ENCODE measurements at regions not wholly inside any gene's neighbourhood (a gene's known extent, or its start where the extent isn't known, plus 50 kb on each side); places are given as distances from the start of the nearest gene placed in this dataset.

DNA sequence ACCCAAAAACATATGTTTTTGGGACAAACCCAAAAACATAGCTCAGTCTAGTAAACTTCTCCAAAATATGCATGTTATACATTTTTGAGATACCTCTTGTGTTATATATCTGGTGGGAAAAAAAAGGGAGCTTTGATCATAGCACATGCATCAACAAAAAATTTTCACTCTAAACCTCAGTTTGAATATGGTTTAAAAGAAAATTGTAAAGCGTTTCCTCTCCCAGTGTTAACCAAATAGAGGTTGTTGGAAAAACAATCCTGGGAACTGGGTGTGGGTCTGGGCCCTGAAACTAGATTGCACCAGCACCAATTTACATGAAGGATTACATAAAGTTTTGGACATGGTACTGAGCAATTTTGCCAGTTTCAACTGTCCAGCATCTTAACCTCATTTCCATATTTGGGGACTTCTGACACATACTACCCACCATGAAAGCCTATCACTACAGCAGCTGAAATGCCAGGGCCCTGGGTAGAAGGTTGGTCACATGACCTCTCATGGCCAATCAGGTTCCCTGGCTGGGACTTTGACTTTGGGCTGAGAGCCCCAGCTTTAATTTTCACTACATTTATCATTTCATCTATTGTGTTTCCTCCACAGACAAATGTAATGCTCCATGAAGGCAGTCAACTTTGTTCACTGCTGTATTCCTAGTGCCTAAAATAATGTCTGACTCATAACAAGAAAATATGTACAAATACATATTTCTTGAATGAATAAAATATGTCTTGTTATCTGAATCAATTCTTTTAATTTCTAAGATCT is 150.7 kb downstream of the SETD4 start:
- 67 to 85% methylated on average over 1 of the region's 1 CpG for WGBS, 2 donors
- Histone ChIP-seq H3K4me1 (peaks cover 0 to 9% of the 10 kb centered on the region in 2 donors), H3K36me3 (no peaks in the 10 kb centered on the region), H3K27ac (no peak overlapping the region), H3K4me3 (replicated peaks in 1 of 3) (no peak overlapping the region), H3K27me3 (no peaks in the 10 kb centered on the region), H3K9me3 (no peaks in the 10 kb centered on the region)
- DNase-seq, result no peak
- intact Hi-C loops (cut with DNase I), result no loop called here
- TF ChIP-seq POLR2A (IDR thresholded peaks at IDR 0.05), result no peak
- TF ChIP-seq, protein P1, sequence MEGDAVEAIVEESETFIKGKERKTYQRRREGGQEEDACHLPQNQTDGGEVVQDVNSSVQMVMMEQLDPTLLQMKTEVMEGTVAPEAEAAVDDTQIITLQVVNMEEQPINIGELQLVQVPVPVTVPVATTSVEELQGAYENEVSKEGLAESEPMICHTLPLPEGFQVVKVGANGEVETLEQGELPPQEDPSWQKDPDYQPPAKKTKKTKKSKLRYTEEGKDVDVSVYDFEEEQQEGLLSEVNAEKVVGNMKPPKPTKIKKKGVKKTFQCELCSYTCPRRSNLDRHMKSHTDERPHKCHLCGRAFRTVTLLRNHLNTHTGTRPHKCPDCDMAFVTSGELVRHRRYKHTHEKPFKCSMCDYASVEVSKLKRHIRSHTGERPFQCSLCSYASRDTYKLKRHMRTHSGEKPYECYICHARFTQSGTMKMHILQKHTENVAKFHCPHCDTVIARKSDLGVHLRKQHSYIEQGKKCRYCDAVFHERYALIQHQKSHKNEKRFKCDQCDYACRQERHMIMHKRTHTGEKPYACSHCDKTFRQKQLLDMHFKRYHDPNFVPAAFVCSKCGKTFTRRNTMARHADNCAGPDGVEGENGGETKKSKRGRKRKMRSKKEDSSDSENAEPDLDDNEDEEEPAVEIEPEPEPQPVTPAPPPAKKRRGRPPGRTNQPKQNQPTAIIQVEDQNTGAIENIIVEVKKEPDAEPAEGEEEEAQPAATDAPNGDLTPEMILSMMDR (IDR thresholded peaks at IDR 0.05), result no peak

GRCh38 chr21:35908311-35909078 is 151.8 kb downstream of the SETD4 start:
- TF ChIP-seq, protein P1 (IDR thresholded peaks at IDR 0.05), result no peak
- TF ChIP-seq POLR2A (IDR thresholded peaks at IDR 0.05), result no peak
- no peak overlapping the region for H3K27ac ChIP-seq
- H3K4me1 ChIP-seq, result peaks cover 0 to 9% of the 10 kb centered on the region in 2 donors
- H3K9me3 ChIP-seq, result no peaks in the 10 kb centered on the region
- no peak overlapping the region for H3K4me3 ChIP-seq (replicated peaks in 1 of 3)
- intact Hi-C loops (cut with DNase I), result no loop called here
- WGBS, 2 donors, result 91 to 92% methylated on average over 5 of the region's 5 CpGs
- no peak for DNase-seq
- no peaks in the 10 kb centered on the region for H3K36me3 ChIP-seq
- no peaks in the 10 kb centered on the region for H3K27me3 ChIP-seq

DNA sequence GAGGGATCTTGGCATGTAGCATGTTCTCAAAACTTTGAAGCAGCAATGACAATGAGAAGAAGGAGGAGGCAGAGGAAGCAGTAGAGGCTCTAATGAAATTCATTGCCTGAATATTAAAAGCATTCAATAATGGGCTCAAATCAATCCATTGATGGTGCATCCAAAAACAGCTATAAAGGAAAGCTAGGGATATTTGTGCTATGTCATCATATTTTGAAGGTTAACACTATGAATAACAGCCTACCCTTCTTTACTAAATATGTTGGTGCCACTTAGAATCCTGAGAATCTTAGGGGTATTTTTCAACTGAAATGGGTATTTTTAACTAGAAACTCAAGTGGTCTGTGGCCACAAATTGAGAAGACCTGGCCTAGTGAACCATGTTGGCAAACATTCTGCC is 153.7 kb downstream of the SETD4 start:
- no peak for DNase-seq
- Histone ChIP-seq H3K27ac (no peak overlapping the region), H3K27me3 (no peaks in the 10 kb centered on the region), H3K36me3 (no peaks in the 10 kb centered on the region), H3K9me3 (no peaks in the 10 kb centered on the region), H3K4me3 (replicated peaks in 1 of 3) (no peak overlapping the region), H3K4me1 (peaks cover 0 to 4% of the 10 kb centered on the region in 2 donors)
- TF ChIP-seq, protein P1 (IDR thresholded peaks at IDR 0.05), result no peak
- no peak for TF ChIP-seq POLR2A (IDR thresholded peaks at IDR 0.05)
- intact Hi-C loops (cut with DNase I), result no loop called here

DNA sequence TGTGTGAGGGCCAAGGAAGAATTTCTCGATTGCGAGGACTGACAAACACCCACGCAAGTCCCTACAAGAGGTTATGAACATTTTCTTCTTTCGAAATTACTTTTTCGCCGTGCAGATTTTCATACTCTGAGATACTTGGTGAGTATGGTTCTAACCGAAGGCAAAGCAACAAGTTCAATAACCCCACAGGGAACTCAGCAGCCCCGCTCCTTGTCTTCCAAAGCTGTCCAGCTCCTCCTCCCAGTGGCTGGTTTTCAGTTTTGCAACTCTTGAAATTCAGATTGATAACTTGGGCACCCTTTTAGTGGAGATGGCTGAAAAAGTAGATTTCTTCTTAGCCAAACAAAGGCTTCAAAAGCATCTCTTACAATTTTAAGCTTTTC is 154.4 kb downstream of the SETD4 start:
- Histone ChIP-seq H3K27ac (no peak overlapping the region), H3K4me1 (no peaks in the 10 kb centered on the region), H3K27me3 (no peaks in the 10 kb centered on the region), H3K9me3 (no peaks in the 10 kb centered on the region), H3K36me3 (no peaks in the 10 kb centered on the region), H3K4me3 (replicated peaks in 1 of 3) (no peak overlapping the region)
- 88 to 89% methylated on average over 8 of the region's 8 CpGs for whole genome bisulfite sequencing, 2 donors
- no peak for TF ChIP-seq POLR2A (IDR thresholded peaks at IDR 0.05)
- intact Hi-C loops (cut with DNase I), result no loop called here
- DNase-seq, result no peak

- peak overlapping the region in 1 of 3 donors; percentile 36 for H3K27ac ChIP-seq
- H3K27me3 ChIP-seq, result no peaks in the 10 kb centered on the region
- no peak for TF ChIP-seq POLR2A (IDR thresholded peaks at IDR 0.05)
- TF ChIP-seq, protein P1 (IDR thresholded peaks at IDR 0.05), result no peak
- WGBS, 2 donors, result 52 to 64% methylated on average over 11 of the region's 11 CpGs
- H3K4me1 ChIP-seq, result no peaks in the 10 kb centered on the region
- no peaks in the 10 kb centered on the region for H3K9me3 ChIP-seq
- no peak overlapping the region for H3K4me3 ChIP-seq (replicated peaks in 1 of 3)
- peak; percentile 10 to 24 for DNase-seq
- intact Hi-C loops (cut with DNase I), result no loop called here
- H3K36me3 ChIP-seq, result no peaks in the 10 kb centered on the region
Measured at GRCh38 chr21:35905096-35905962, 155.0 kb downstream of the SETD4 start.

All from thyroid gland (tissue), 4 donors.